ENCODE measurements at regions not wholly inside any gene's neighbourhood (a gene's known extent, or its start where the extent isn't known, plus 50 kb on each side); places are given as distances from the start of the nearest gene placed in this dataset.
"Not testable (repeated sequence)": the region's sequence is repeated elsewhere in the genome, so short reads cannot be mapped to it uniquely, and the experiment has no call there.

- no peak overlapping the region for H3K4me3 ChIP-seq (ENCODE audit: low read length)
- TF ChIP-seq ZNF274 (IDR thresholded peaks at IDR 0.05; ENCODE audit: low read depth, low read length) = no peak
Measured at GRCh38 chr15:38828031-38828532, 263.5 kb upstream of the RASGRP1 start.

DNA sequence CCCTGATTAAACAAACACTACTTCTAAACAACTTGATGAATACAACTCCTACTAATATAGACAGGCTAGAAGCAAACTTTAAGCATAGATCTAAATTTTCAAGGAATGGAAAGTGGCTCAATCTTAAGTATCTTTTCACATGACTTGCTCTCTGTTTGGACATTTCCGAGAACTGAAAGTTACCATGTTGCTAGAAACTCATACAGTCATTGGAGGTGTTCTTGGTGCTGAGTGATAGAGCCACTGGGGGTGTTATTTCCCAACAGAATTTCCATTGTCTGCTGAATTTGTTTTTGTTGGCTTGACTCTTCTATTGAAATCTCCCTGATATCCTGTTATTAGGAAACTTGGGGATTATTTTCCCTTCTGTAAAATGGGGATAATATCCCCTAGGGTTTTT is 264.5 kb upstream of the RASGRP1 start:
- no peak for TF ChIP-seq ZNF274 (IDR thresholded peaks at IDR 0.05; ENCODE audit: low read depth, low read length)
- H3K4me3 ChIP-seq (ENCODE audit: low read length) = no peak overlapping the region

DNA sequence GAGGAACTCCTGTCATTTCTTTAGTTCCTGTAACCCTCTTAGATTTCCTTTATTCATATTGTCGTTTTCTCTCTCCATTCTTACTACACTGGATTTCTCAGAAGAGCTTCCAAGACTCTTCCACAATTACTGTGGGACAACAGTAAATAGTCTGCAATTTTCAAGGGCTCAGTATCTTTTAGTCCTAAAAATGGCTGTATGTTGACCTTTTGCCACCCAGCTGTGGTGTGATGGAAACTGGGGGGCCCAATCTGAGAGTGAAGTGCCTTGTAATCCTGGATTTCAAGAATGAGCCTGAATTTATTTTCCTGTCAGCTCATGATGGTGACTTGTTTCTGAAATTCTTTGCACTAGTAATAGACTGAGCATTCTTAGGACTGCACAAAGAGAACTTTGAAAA is 277.6 kb upstream of the RASGRP1 start:
- H3K4me3 ChIP-seq (ENCODE audit: low read length) = no peak overlapping the region
- no peak for TF ChIP-seq ZNF274 (IDR thresholded peaks at IDR 0.05; ENCODE audit: low read depth, low read length)

GRCh38 chr15:38843051-38843501 is 278.5 kb upstream of the RASGRP1 start:
- no peak overlapping the region for H3K4me3 ChIP-seq (ENCODE audit: low read length)
- no peak for TF ChIP-seq ZNF274 (IDR thresholded peaks at IDR 0.05; ENCODE audit: low read depth, low read length)

GRCh38 chr15:38843736-38844590 is 279.3 kb upstream of the RASGRP1 start:
- TF ChIP-seq ZNF274 (IDR thresholded peaks at IDR 0.05; ENCODE audit: low read depth, low read length) = no peak
- H3K4me3 ChIP-seq (ENCODE audit: low read length) = no peak overlapping the region

DNA sequence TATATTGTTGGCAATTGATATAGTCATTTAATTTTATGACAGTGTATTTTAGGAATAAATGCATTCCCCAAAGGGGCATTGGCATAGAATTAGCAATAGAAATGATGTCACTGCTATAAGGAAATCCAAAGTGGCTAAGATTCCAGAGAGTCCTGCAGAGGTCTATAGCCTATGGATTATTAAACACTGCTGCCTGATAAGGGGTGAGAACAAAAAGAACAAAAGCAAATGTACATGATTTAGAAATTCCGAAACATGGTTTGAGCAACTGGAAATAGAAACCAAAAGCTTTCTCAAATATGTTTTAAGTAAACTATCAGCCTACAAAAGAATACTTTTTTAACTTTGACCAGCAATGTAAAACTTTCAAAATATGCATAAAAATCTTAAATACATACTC is 280.1 kb upstream of the RASGRP1 start:
- no peak overlapping the region for H3K4me3 ChIP-seq (ENCODE audit: low read length)
- no peak for TF ChIP-seq ZNF274 (IDR thresholded peaks at IDR 0.05; ENCODE audit: low read depth, low read length)

- TF ChIP-seq ZNF274 (IDR thresholded peaks at IDR 0.05; ENCODE audit: low read depth, low read length) = no peak
- no peak overlapping the region for H3K4me3 ChIP-seq (ENCODE audit: low read length)
Measured at GRCh38 chr15:38846346-38846745, 281.7 kb upstream of the RASGRP1 start.

DNA sequence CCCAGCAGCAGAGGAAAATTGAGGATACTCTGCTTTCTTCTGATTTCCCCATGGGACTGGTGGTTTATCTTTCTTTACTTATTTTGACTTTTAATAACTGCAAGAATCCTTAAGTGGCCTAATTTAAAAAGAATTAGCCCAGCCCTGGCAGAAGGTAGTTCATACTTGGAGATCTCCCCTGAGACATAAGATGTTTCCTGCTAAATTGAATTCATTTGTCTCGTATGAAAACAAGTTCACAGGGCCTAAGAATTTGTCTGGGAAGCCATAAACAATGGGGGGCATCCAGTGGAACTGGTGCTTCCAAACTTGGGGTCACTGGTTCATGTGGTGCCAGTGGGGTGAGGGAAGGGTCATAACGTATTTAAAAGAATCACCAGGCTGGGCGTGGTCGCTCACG is 283.1 kb upstream of the RASGRP1 start:
- TF ChIP-seq ZNF274 (IDR thresholded peaks at IDR 0.05; ENCODE audit: low read depth, low read length) = no peak
- H3K4me3 ChIP-seq (ENCODE audit: low read length) = no peak overlapping the region

- no peak for TF ChIP-seq ZNF274 (IDR thresholded peaks at IDR 0.05; ENCODE audit: low read depth, low read length)
- no peak overlapping the region for H3K4me3 ChIP-seq (ENCODE audit: low read length)
Measured at GRCh38 chr15:38849046-38849445, 284.4 kb upstream of the RASGRP1 start.

- H3K4me3 ChIP-seq (ENCODE audit: low read length) = not testable (repeated sequence)
Measured at GRCh38 chr15:38852188-38852587, 287.6 kb upstream of the RASGRP1 start.

- no peak for TF ChIP-seq ZNF274 (IDR thresholded peaks at IDR 0.05; ENCODE audit: low read depth, low read length)
- no peak overlapping the region for H3K4me3 ChIP-seq (ENCODE audit: low read length)
Measured at GRCh38 chr15:38853608-38854007, 289.0 kb upstream of the RASGRP1 start.

DNA sequence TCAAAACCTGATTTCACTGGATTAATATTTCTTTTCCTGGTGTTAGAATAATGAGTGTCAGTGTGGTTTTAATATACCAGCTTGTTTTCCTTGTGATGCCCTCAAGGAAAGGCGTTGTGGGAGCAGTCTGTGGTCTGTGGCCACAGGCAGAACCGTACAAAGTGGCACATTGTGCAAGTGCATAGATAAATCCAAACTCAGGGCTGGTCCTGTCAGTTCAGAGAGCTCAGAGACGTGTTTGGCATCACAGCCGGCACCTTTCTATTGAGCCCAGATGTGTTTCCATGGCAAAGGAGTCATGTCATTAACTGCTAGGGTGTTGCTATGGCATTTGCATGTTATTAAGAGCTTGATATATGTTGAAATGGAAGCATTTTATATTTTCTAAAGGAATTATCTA is 289.9 kb upstream of the RASGRP1 start:
- no peak for TF ChIP-seq ZNF274 (IDR thresholded peaks at IDR 0.05; ENCODE audit: low read depth, low read length)
- no peak overlapping the region for H3K4me3 ChIP-seq (ENCODE audit: low read length)

GRCh38 chr15:38857814-38858213 is 293.2 kb upstream of the RASGRP1 start:
- TF ChIP-seq ZNF274 (IDR thresholded peaks at IDR 0.05; ENCODE audit: low read depth, low read length) = no peak

GRCh38 chr15:38859574-38859973 is 295.0 kb upstream of the RASGRP1 start:
- no peak overlapping the region for H3K4me3 ChIP-seq (ENCODE audit: low read length)

More at GRCh38 chr15:38857814-38858213, 293.2 kb upstream of the RASGRP1 start:
- H3K4me3 ChIP-seq (ENCODE audit: low read length) = no peak overlapping the region

GRCh38 chr15:38860253-38860652 is 295.6 kb upstream of the RASGRP1 start:
- TF ChIP-seq ZNF274 (IDR thresholded peaks at IDR 0.05; ENCODE audit: low read depth, low read length) = no peak

More at GRCh38 chr15:38859574-38859973, 295.0 kb upstream of the RASGRP1 start:
- TF ChIP-seq ZNF274 (IDR thresholded peaks at IDR 0.05; ENCODE audit: low read depth, low read length) = no peak

More at GRCh38 chr15:38860253-38860652, 295.6 kb upstream of the RASGRP1 start:
- H3K4me3 ChIP-seq (ENCODE audit: low read length) = no peak overlapping the region
